ENCODE measurements at regions not wholly inside any gene's neighbourhood (a gene's known extent, or its start where the extent isn't known, plus 50 kb on each side); places are given as distances from the start of the nearest gene placed in this dataset.
"Not testable (repeated sequence)": the region's sequence is repeated elsewhere in the genome, so short reads cannot be mapped to it uniquely, and the experiment has no call there.

GRCh38 chr3:39651993-39652739 lies 157.2 kb upstream of the MYRIP start:
- peaks cover 0 to 7% (median 0%) of the 10 kb centered on the region in 3 donors for H3K9me3 ChIP-seq (ENCODE audit: control extremely low read depth in 1 of 3, control insufficient read depth in 2 of 3, insufficient read depth in 1 of 3, low read length in 2 of 3)
- no peak overlapping the region for H3K27ac ChIP-seq (ENCODE audit: low read length in 2 of 2)
- TF ChIP-seq EZH2 (IDR thresholded peaks at IDR 0.05; ENCODE audit: borderline replicate concordance, insufficient read depth, low read depth, low read length, poor library complexity, severe bottlenecking) (no peak), CTCF (IDR thresholded peaks at IDR 0.05) (no peak)
- H3K27me3 ChIP-seq (replicated peaks in 1 of 4; ENCODE audit: control extremely low read depth in 1 of 4, control insufficient read depth in 3 of 4, insufficient read depth in 4 of 4, low read length in 3 of 4), result no peaks in the 10 kb centered on the region
- POLR2A ChIA-PET, result no interaction called here
- CTCF ChIA-PET, result interaction anchor here (0.7 kb wide), 2 partner anchors 37 to 497 kb away, joined by 3 read pairs; no protein-coding TSS in a partner anchor
- no peaks in the 10 kb centered on the region for H3K4me1 ChIP-seq (ENCODE audit: control insufficient read depth in 2 of 2, insufficient read depth in 2 of 2, low read length in 2 of 2)
- WGBS (ENCODE audit: insufficient coverage), result 95% methylated on average over 4 of the region's 4 CpGs
- H3K9ac ChIP-seq (ENCODE audit: low read length), result no peak overlapping the region
- DNase-seq (no peak), ATAC-seq (ENCODE audit: low read depth) (no peak)
- intact Hi-C loops (cut with micrococcal nuclease), result no loop called here
- H3K4me3 ChIP-seq (ENCODE audit: control extremely low read depth in 1 of 5, extremely low read depth in 1 of 5, insufficient read depth in 1 of 5, low read depth in 2 of 5, low read length in 4 of 5), result no peak overlapping the region
- H3K4me3 Mint-ChIP-seq, result no peak overlapping the region
- H3K79me2 ChIP-seq (ENCODE audit: control insufficient read depth, insufficient read depth, low read length), result no peaks in the 10 kb centered on the region
- no peaks in the 10 kb centered on the region for H3K36me3 ChIP-seq (replicated peaks in 1 of 2; ENCODE audit: control extremely low read depth in 1 of 2, control insufficient read depth in 1 of 2, extremely low read depth in 1 of 2, insufficient read depth in 2 of 2, low read length in 1 of 2)
- no peaks in the 10 kb centered on the region for H4K20me1 ChIP-seq (ENCODE audit: control insufficient read depth, insufficient read depth, low read length, poor library complexity, severe bottlenecking)
- no peaks in the 10 kb centered on the region for H3K4me1 Mint-ChIP-seq
- H3K4me2 ChIP-seq (replicated peaks; ENCODE audit: low read depth, low read length, poor library complexity, severe bottlenecking), result no peak overlapping the region
- peaks cover 10% of the 10 kb centered on the region for H3K27me3 Mint-ChIP-seq
- H3K9me3 Mint-ChIP-seq (ENCODE audit: insufficient read depth), result peaks cover 2% of the 10 kb centered on the region
- H3K27ac Mint-ChIP-seq, result no peak overlapping the region
- no peak overlapping the region for H2AFZ ChIP-seq (ENCODE audit: insufficient read depth, low read depth, low read length, poor library complexity, severe bottlenecking)

DNA sequence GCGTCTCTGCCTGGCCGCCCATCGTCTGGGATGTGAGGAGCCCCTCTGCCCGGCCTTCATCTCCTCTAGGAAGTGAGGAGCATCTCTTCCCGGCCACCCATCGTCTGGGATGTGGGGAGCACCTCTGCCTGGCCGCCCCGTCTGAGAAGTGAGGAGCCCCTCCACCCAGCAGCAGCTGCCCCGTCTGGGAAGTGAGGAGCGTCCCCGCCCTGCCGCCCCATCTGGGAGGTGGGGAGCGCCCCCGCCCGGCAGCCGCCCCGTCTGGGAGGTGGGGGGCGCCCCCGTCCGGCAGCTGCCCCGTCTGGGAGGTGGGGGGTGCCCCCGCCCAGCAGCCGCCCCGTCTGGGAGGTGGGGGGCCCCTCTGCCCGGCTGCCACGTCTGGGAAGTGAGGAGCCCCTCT lies 153.7 kb upstream of the MYRIP start:
- H3K79me2 ChIP-seq (ENCODE audit: control insufficient read depth, insufficient read depth, low read length); DNase-seq; H3K9me3 Mint-ChIP-seq (ENCODE audit: insufficient read depth); H3K9me3 ChIP-seq (ENCODE audit: control extremely low read depth in 1 of 3, control insufficient read depth in 2 of 3, insufficient read depth in 1 of 3, low read length in 2 of 3); intact Hi-C loops (cut with micrococcal nuclease); H3K27me3 ChIP-seq (replicated peaks in 1 of 4; ENCODE audit: control extremely low read depth in 1 of 4, control insufficient read depth in 3 of 4, insufficient read depth in 4 of 4, low read length in 3 of 4); H3K27ac Mint-ChIP-seq; H3K9ac ChIP-seq (ENCODE audit: low read length); H3K27ac ChIP-seq (ENCODE audit: low read length in 2 of 2); H3K4me3 ChIP-seq (ENCODE audit: control extremely low read depth in 1 of 5, extremely low read depth in 1 of 5, insufficient read depth in 1 of 5, low read depth in 2 of 5, low read length in 4 of 5); H3K4me2 ChIP-seq (replicated peaks; ENCODE audit: low read depth, low read length, poor library complexity, severe bottlenecking); POLR2A ChIA-PET; H3K4me1 Mint-ChIP-seq; H2AFZ ChIP-seq (ENCODE audit: insufficient read depth, low read depth, low read length, poor library complexity, severe bottlenecking); H4K20me1 ChIP-seq (ENCODE audit: control insufficient read depth, insufficient read depth, low read length, poor library complexity, severe bottlenecking); CTCF ChIA-PET; H3K4me3 Mint-ChIP-seq; H3K4me1 ChIP-seq (ENCODE audit: control insufficient read depth in 2 of 2, insufficient read depth in 2 of 2, low read length in 2 of 2); H3K36me3 ChIP-seq (replicated peaks in 1 of 2; ENCODE audit: control extremely low read depth in 1 of 2, control insufficient read depth in 1 of 2, extremely low read depth in 1 of 2, insufficient read depth in 2 of 2, low read length in 1 of 2); ATAC-seq (ENCODE audit: low read depth): not testable (repeated sequence)
- WGBS (ENCODE audit: insufficient coverage), result 97% methylated on average over 11 of the region's 26 CpGs
- H3K27me3 Mint-ChIP-seq, result peaks cover 13% of the 10 kb centered on the region
